H9 (cell line): ENCODE measurements at regions not wholly inside any gene's neighbourhood (a gene's known extent, or its start where the extent isn't known, plus 50 kb on each side); places are given as distances from the start of the nearest gene placed in this dataset.

Source experiments
- DNase-seq: peaks from one replicate; pipeline ENCODE4 v3.0.0-alpha.2; 2017
- H2AFZ ChIP-seq: one replicate; pipeline ENCODE4 v1.6.1; 2013; ENCODE audit warnings: mild to moderate bottlenecking, low read length, control low read depth, moderate library complexity
- H2AK5ac ChIP-seq: 2 replicates; pipeline ENCODE4 v1.6.1; 2013; ENCODE audit warnings: low read length, control low read depth, mixed read lengths; ENCODE audit not compliant: insufficient read length
- H2BK120ac ChIP-seq: one replicate; pipeline ENCODE4 v1.6.1; 2013; ENCODE audit warnings: low read depth, mild to moderate bottlenecking, low read length, control low read depth, inconsistent platforms; ENCODE audit not compliant: poor library complexity, severe bottlenecking
- H2BK12ac ChIP-seq: 2 replicates; pipeline ENCODE4 v1.6.1; 2013; ENCODE audit warnings: low read length, control low read depth, mixed read lengths, low read depth; ENCODE audit not compliant: insufficient read length
- H2BK15ac ChIP-seq: 2 replicates; pipeline ENCODE4 v1.6.1; 2013; ENCODE audit warnings: low read depth, low read length, control low read depth
- H2BK20ac ChIP-seq: one replicate; pipeline ENCODE4 v1.6.1; 2013; ENCODE audit warnings: low read depth, mild to moderate bottlenecking, low read length, control low read depth, inconsistent platforms; ENCODE audit not compliant: poor library complexity, severe bottlenecking
- H2BK5ac ChIP-seq: 2 replicates; pipeline ENCODE4 v1.6.1; 2013; ENCODE audit warnings: low read length, control low read depth, mixed read lengths; ENCODE audit not compliant: insufficient read length
- H3K14ac ChIP-seq: 2 replicates; pipeline ENCODE4 v1.6.1; 2013; ENCODE audit warnings: low read length, control low read depth; ENCODE audit not compliant: insufficient read depth
- H3K18ac ChIP-seq: 2 replicates; pipeline ENCODE4 v1.6.1; 2013; ENCODE audit warnings: low read depth, mild to moderate bottlenecking, mixed read lengths, low read length, control low read depth; ENCODE audit not compliant: insufficient read length
- H3K23ac ChIP-seq: 2 replicates; pipeline ENCODE4 v1.6.1; 2013; ENCODE audit warnings: low read length, control low read depth, mixed read lengths, low read depth; ENCODE audit not compliant: insufficient read length
- H3K23me2 ChIP-seq: 2 replicates; pipeline ENCODE4 v1.6.1; 2013; ENCODE audit warnings: low read depth, mild to moderate bottlenecking, mixed read lengths, low read length, control low read depth; ENCODE audit not compliant: insufficient read length, poor library complexity, severe bottlenecking
- H3K27ac ChIP-seq: 2 replicates; pipeline ENCODE4 v1.5.1; 2013; ENCODE audit warnings: low read length, control low read depth, mixed read lengths, low read depth; ENCODE audit not compliant: insufficient read length
- H3K27me3 ChIP-seq: 2 replicates; pipeline ENCODE4 v1.6.1; 2013; ENCODE audit warnings: low read length, control low read depth, inconsistent platforms; ENCODE audit not compliant: insufficient read depth
- H3K4ac ChIP-seq: 2 replicates; pipeline ENCODE4 v1.6.1; 2013; ENCODE audit warnings: low read depth, mild to moderate bottlenecking, control low read depth, inconsistent platforms, low read length, moderate library complexity
- H3K4me1 ChIP-seq: 2 replicates; pipeline ENCODE4 v1.6.1; 2013; ENCODE audit warnings: low read length, control low read depth, inconsistent platforms; ENCODE audit not compliant: insufficient read depth
- H3K4me2 ChIP-seq: 2 replicates; pipeline ENCODE4 v1.6.1; 2013; ENCODE audit warnings: low read length, control low read depth, mixed read lengths; ENCODE audit not compliant: insufficient read length, insufficient read depth
- H3K56ac ChIP-seq: 2 replicates; pipeline ENCODE4 v1.6.1; 2013; ENCODE audit warnings: low read depth, mild to moderate bottlenecking, mixed read lengths, low read length, control low read depth; ENCODE audit not compliant: insufficient read length
- H3K79me1 ChIP-seq: 2 replicates; pipeline ENCODE4 v1.6.1; 2013; ENCODE audit warnings: low read depth, mild to moderate bottlenecking, moderate library complexity, low read length, control low read depth, inconsistent platforms; ENCODE audit not compliant: insufficient read depth, poor library complexity, severe bottlenecking
- H3K79me2 ChIP-seq: 2 replicates; pipeline ENCODE4 v1.6.1; 2013; ENCODE audit warnings: low read length, control low read depth, inconsistent platforms; ENCODE audit not compliant: insufficient read depth
- H3K9ac ChIP-seq: 2 replicates; pipeline ENCODE4 v1.6.1; 2013; ENCODE audit warnings: low read length, control low read depth, mixed read lengths; ENCODE audit not compliant: insufficient read length; ENCODE audit errors: extremely low read depth
- H3K9me3 ChIP-seq: one replicate; pipeline ENCODE4 v1.6.1; 2013; ENCODE audit warnings: low read depth, low read length, inconsistent platforms; ENCODE audit not compliant: control insufficient read depth
- H3T11ph ChIP-seq: one replicate; pipeline ENCODE4 v1.6.1; 2013; ENCODE audit warnings: mild to moderate bottlenecking, low read length, control low read depth, inconsistent platforms
- H4K20me1 ChIP-seq: one replicate; pipeline ENCODE4 v1.6.1; 2013; ENCODE audit not compliant: control insufficient read depth, insufficient read length, insufficient read depth
- H4K5ac ChIP-seq: 2 replicates; pipeline ENCODE4 v1.6.1; 2013; ENCODE audit warnings: low read depth, mild to moderate bottlenecking, mixed read lengths, low read length, control low read depth; ENCODE audit not compliant: insufficient read length
- H4K8ac ChIP-seq: replicated peaks from 2 replicates; pipeline ENCODE4 v1.6.1; 2013; ENCODE audit warnings: low read length, control low read depth, mixed read lengths, low read depth; ENCODE audit not compliant: insufficient read length
- H4K91ac ChIP-seq: 2 replicates; pipeline ENCODE4 v1.6.1; 2013; ENCODE audit warnings: low read depth, mild to moderate bottlenecking, moderate library complexity, mixed read lengths, low read length, control low read depth; ENCODE audit not compliant: insufficient read length
- H3K27ac Mint-ChIP-seq, 3 experiments: 2 replicates in 2 of 3; 3 replicates in 1 of 3; pipeline ENCODE4 v1.8.0; 2020 to 2021; ENCODE audit warnings: mixed read lengths in 3 of 3, mild to moderate bottlenecking in 1 of 3, moderate library complexity in 1 of 3
- H3K27me3 Mint-ChIP-seq: 2 replicates; pipeline ENCODE4 v1.8.0; 2021; ENCODE audit warnings: low read depth, mild to moderate bottlenecking, moderate library complexity, mixed read lengths
- H3K36me3 Mint-ChIP-seq, 3 experiments: 2 replicates in 2 of 3; 3 replicates in 1 of 3; pipeline ENCODE4 v1.8.0; 2020 to 2021; ENCODE audit warnings: low read depth in 3 of 3, mixed read lengths in 3 of 3; ENCODE audit not compliant: insufficient read depth in 1 of 3
- H3K4me1 Mint-ChIP-seq, 2 experiments: 2 replicates each; pipeline ENCODE4 v1.8.0; 2020; ENCODE audit warnings: mixed read lengths in 2 of 2
- H3K4me3 Mint-ChIP-seq, 2 experiments: 2 replicates in 1 of 2; 3 replicates in 1 of 2; pipeline ENCODE4 v1.8.0; 2020 to 2021; ENCODE audit warnings: mild to moderate bottlenecking in 2 of 2, mixed read lengths in 2 of 2, moderate library complexity in 1 of 2
- H3K9me3 Mint-ChIP-seq, 2 experiments: 2 replicates in 1 of 2; 3 replicates in 1 of 2; pipeline ENCODE4 v1.8.0; 2020; ENCODE audit warnings: mild to moderate bottlenecking in 2 of 2, mixed read lengths in 2 of 2, moderate library complexity in 1 of 2
- CTCF ChIP-seq: fragments of 200-600 bp; sonication (generic); conservative IDR thresholded peaks from 3 replicates; pipeline ENCODE4 v1.8.0; 2021; ENCODE audit warnings: antibody characterized with exemption, mild to moderate bottlenecking
- WGBS: extraction: QIAGEN DNeasy Blood & Tissue Kit; methylation state at CpG from one replicate; pipeline ENCODE4 v1.1.7; 2013; ENCODE audit warnings: missing lambda C conversion rate, low lambda C conversion rate, mixed read lengths; ENCODE audit not compliant: insufficient read length; ENCODE audit errors: extremely low coverage; 5-methylcytosine and 5-hydroxymethylcytosine counted together

GRCh38 chr22:48376936-48377712, 1450.5 kb downstream of the BRD1 start:
- no peak overlapping the region for H3K14ac ChIP-seq
- TF ChIP-seq CTCF: no peak
- H3K36me3 Mint-ChIP-seq: no peaks in the 10 kb centered on the region

More at GRCh38 chr22:48376936-48377712, 1450.5 kb downstream of the BRD1 start:
- Histone ChIP-seq H3K9me3 (no peaks in the 10 kb centered on the region), H3K4me1 (peaks cover under 1% of the 10 kb centered on the region; the same call in 1 of the 2 replicates), H2BK5ac (no peak overlapping the region), H4K20me1 (no peaks in the 10 kb centered on the region), H3K79me2 (no peaks in the 10 kb centered on the region), H2AFZ (no peak overlapping the region), H3K23me2 (no peaks in the 10 kb centered on the region), H3K27ac (no peak overlapping the region), H4K5ac (no peak overlapping the region), H4K8ac (no peak overlapping the region), H2BK120ac (no peak overlapping the region), H3K27me3 (no peaks in the 10 kb centered on the region; the same call in 1 of the 2 replicates), H3K23ac (no peak overlapping the region), H2BK12ac (no peak overlapping the region), H3K18ac (no peak overlapping the region), H3K4me2 (no peak overlapping the region), H4K91ac (no peak overlapping the region), H2AK5ac (no peak overlapping the region), H3K56ac (no peak overlapping the region), H2BK15ac (no peak overlapping the region), H3K4ac (no peak overlapping the region), H3K79me1 (no peaks in the 10 kb centered on the region), H3K9ac (no peak overlapping the region), H2BK20ac (no peak overlapping the region), H3T11ph (no peak overlapping the region)
- no peak for DNase-seq
- no peak overlapping the region for H3K4me3 Mint-ChIP-seq
- no CpG with 5 or more reads among the region's 8 CpGs for WGBS
- no peaks in the 10 kb centered on the region; a peak in 1 of 5 replicates for H3K9me3 Mint-ChIP-seq
- no peak overlapping the region for H3K27ac Mint-ChIP-seq
- peaks cover 49 to 51% of the 10 kb centered on the region in 2 experiments for H3K4me1 Mint-ChIP-seq
- peaks cover 35% of the 10 kb centered on the region for H3K27me3 Mint-ChIP-seq
